Brain microvascular endothelial cell (primary cell): ENCODE measurements at regions not wholly inside any gene's neighbourhood (a gene's known extent, or its start where the extent isn't known, plus 50 kb on each side); places are given as distances from the start of the nearest gene placed in this dataset.
A peak's percentile ranks its signal among the peaks of the same experiment; 100 is the strongest.

Experiments
- DNase-seq: peaks from one replicate; pipeline ENCODE4 v3.0.0-alpha.2; 2020
- H3K27ac ChIP-seq: fragments of 250-450 bp; sonication (Bioruptor Pico); 2 replicates; pipeline ENCODE4 v1.5.1; 2020; ENCODE audit warnings: mild to moderate bottlenecking, moderate library complexity
- H3K27me3 ChIP-seq: fragments of 250-450 bp; sonication (Bioruptor Pico); replicated peaks from 2 replicates; pipeline ENCODE4 v1.5.1; 2020; ENCODE audit warnings: mild to moderate bottlenecking
- H3K36me3 ChIP-seq: fragments of 250-450 bp; sonication (Bioruptor Pico); replicated peaks from 2 replicates; pipeline ENCODE4 v1.5.1; 2020; ENCODE audit warnings: mild to moderate bottlenecking
- H3K4me3 ChIP-seq: 2 replicates; pipeline ENCODE4 v1.5.1; 2011; ENCODE audit warnings: low read depth, mild to moderate bottlenecking, control low read depth, low read length, moderate library complexity
- CTCF ChIP-seq: IDR thresholded peaks from 2 replicates; pipeline ENCODE4 v1.5.1; 2011; ENCODE audit warnings: low read depth, mild to moderate bottlenecking, moderate library complexity, low read length, control low read depth, inconsistent platforms; ENCODE audit errors: missing control alignments
- in situ Hi-C: cut with HindIII; loops from 2 replicates; pipeline ENCODE4 v1.10.0; 2017; ENCODE audit warnings: low sequenced_read_pairs, low pct_ligation_motif_present

DNA sequence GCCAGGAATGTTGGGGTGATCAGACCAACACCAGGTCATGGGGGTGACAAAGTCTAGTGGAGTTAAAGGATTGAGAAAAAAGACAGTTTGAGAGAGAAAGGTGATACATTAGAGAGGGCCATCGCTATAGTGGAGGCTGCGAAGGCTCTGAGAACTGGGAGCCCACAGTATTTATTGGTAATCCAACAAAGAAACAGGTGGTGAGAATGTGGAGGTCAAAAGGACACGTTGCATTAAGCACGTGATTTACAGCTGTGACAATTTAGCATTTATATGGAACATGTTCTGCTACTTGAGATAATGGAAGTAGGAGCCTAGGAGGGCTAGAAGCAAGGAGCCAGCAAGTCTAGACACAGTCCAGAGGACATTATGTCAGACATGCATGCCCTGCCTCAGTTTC is 2086.5 kb upstream of the C9orf72 start:
- H3K27me3 ChIP-seq, result no peaks in the 10 kb centered on the region
- H3K36me3 ChIP-seq, result no peaks in the 10 kb centered on the region
- DNase-seq, result no peak
- no peak overlapping the region for H3K4me3 ChIP-seq
- no peak for TF ChIP-seq CTCF
- in situ Hi-C loops, result no loop called here
- H3K27ac ChIP-seq, result no peak overlapping the region

GRCh38 chr9:29668732-29669131 is 2095.5 kb upstream of the C9orf72 start:
- TF ChIP-seq CTCF, result no peak
- DNase-seq, result no peak
- no peaks in the 10 kb centered on the region for H3K36me3 ChIP-seq
- H3K27me3 ChIP-seq, result no peaks in the 10 kb centered on the region
- H3K27ac ChIP-seq, result no peak overlapping the region
- in situ Hi-C loops, result no loop called here
- no peak overlapping the region for H3K4me3 ChIP-seq

GRCh38 chr9:29669613-29670012 is 2096.3 kb upstream of the C9orf72 start:
- Histone ChIP-seq H3K27me3 (no peaks in the 10 kb centered on the region), H3K27ac (no peak overlapping the region), H3K36me3 (no peaks in the 10 kb centered on the region), H3K4me3 (no peak overlapping the region)
- no peak for TF ChIP-seq CTCF
- in situ Hi-C loops, result no loop called here
- DNase-seq, result no peak

DNA sequence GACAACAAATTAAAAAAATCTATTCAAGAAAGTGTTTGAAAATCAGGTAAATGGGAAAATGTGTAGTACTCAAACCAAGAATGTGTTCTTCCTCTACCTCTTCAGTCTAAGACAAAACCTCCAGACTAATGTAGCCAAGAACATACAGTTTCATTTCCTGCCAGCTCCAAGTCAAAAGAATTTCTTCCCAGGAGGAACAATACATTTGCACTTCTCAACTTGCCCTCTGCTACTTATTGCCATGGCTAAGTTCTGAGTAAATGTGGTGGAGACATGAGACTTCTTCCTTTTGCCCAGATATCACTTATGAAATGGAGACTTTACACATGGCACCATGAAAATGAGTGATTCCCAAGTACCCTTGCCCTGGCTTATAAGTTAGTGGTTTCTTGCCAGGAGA is 2112.2 kb upstream of the C9orf72 start:
- DNase-seq, result no peak
- in situ Hi-C loops, result no loop called here
- Histone ChIP-seq H3K36me3 (no peaks in the 10 kb centered on the region), H3K4me3 (no peak overlapping the region), H3K27ac (no peak overlapping the region), H3K27me3 (no peaks in the 10 kb centered on the region)
- no peak for TF ChIP-seq CTCF

- DNase-seq, result no peak
- in situ Hi-C loops, result no loop called here
- Histone ChIP-seq H3K27me3 (no peaks in the 10 kb centered on the region), H3K27ac (no peak overlapping the region), H3K4me3 (no peak overlapping the region), H3K36me3 (no peaks in the 10 kb centered on the region)
- no peak for TF ChIP-seq CTCF
Measured at GRCh38 chr9:29691145-29691544, 2117.9 kb upstream of the C9orf72 start.

GRCh38 chr9:29691758-29692407 is 2118.6 kb upstream of the C9orf72 start:
- peak; percentile 7 for DNase-seq
- Histone ChIP-seq H3K27me3 (no peaks in the 10 kb centered on the region), H3K4me3 (no peak overlapping the region), H3K27ac (no peak overlapping the region), H3K36me3 (no peaks in the 10 kb centered on the region)
- peak; percentile 73 for TF ChIP-seq CTCF
- in situ Hi-C loops, result no loop called here
